Activated T-cell treated with anti-CD3 and anti-CD28 coated beads, Interleukin-2, amount 50 U/mL, for 48 hours (primary cell): ENCODE measurements at regions not wholly inside any gene's neighbourhood (a gene's known extent, or its start where the extent isn't known, plus 50 kb on each side); places are given as distances from the start of the nearest gene placed in this dataset.
"Not testable (repeated sequence)": the region's sequence is repeated elsewhere in the genome, so short reads cannot be mapped to it uniquely, and the experiment has no call there.

Experiments used
- DNase-seq, 2 experiments: peaks; one replicate each; pipeline ENCODE4 v3.0.0-alpha.2; 2020

DNA sequence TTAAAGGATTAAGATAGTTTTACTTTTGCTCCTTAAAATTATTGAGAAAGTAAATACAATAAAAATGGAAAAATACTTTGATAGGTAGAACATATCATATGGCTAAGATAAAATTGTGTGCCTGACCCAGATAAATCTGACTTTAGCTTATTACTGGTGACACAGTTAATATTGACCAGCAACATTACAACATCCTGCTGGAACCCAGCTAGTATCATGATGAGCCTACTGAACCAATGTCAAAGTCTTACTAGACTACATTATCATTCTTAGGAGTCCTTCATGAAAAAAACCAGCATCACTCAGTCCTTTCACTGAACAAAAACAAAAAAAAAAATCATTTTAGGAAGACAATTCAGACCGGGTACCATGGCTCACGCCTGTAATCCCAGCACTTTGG, 164.8 kb upstream of the CDK1 start:
- no peak for DNase-seq

- DNase-seq, result peak; percentile 48 to 53
Observed at GRCh38 chr10:60611291-60611747, 167.0 kb upstream of the CDK1 start.

DNA sequence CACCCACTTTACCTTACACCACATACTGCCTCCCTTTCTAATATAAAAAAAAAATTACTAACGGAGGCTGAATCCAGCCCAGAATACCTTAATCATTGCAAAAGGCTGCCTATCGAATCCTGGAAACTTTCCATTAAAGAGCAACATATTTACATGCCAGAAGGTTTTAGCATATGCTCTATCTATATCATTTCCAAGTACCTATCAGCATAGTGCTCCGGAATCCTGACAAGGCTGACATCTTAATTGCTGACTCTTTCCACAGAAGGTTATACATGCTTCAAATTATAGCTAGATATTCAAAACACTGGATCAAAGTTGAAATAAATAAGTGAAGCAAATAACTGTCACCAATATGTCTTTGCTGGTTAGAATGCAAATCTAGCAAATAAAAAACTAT, 170.9 kb upstream of the CDK1 start:
- DNase-seq, result no peak

DNA sequence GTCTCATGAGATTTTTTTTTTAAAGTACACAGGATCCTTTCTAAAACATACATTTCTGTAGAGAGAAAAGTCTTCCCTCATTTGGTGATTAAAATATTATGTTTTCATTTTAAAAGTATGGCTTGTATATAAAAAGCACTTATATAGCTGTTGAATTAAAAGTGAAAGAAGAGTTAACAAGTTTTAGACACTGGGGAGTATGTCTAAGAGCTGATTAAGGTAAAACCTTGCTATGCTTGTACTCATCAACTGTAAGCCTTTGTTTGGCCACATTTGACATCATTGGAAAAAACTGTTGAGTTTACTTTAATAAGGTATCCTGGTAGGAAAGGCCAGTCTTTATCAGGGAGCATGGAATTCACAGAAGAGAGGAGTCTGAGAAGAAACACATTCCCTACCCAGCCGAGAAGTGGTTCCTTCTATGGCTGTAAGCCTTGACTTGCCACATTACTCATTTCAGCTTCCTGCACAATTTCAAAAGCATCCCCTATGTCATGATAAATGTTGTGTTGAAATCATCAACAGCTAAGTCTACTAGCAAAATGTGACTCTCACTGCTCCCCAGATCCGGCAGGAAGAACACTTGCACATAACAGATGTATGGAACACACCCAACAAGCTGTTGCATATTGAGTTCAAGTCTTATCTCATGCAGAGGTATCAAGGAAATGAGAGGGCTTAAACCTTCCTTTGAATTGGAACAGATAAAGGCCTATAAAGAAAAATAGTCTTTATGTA, 171.8 kb upstream of the CDK1 start:
- DNase-seq, result no peak

- no peak for DNase-seq
Observed at GRCh38 chr10:60605476-60605875, 172.8 kb upstream of the CDK1 start.

DNA sequence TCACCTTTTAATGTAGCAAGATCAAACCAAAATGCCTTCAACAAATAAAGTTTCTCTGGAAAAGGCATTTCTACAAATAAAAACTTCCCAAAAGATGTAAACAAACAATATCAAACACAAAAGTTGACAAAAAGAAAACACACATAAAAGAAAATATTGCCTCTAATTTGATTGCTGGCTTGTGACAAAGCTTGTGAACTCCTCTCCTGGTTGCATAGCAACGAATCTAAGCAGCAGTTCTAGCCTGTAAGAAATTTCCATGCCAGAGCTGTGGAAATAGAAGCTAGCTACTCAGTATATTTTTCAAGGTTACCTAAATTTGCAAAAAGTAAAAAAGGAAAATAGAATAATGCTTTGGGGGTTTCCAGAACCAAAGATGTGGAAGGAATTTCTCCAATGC, 173.9 kb upstream of the CDK1 start:
- DNase-seq, result no peak

DNA sequence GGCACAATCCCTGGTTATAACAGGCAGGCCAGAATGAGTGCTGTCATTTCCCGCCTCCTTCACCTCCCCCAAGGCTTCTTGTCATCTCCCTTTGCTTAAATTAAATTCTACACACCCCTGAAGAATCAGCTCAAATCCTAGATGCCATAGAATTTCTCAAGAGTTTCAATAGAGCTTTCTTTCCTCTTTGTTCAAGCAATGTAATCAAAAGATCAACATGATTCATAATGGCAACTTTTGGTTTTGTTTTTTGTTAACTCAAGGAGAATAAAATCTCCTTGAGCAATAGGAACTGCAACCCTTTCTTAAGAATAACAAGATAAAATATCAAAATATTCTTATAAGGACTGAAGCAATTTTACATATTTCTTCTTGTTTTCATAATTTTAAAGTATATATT, 180.8 kb upstream of the CDK1 start:
- no peak for DNase-seq

GRCh38 chr10:60595852-60596251, 182.4 kb upstream of the CDK1 start:
- no peak for DNase-seq

DNA sequence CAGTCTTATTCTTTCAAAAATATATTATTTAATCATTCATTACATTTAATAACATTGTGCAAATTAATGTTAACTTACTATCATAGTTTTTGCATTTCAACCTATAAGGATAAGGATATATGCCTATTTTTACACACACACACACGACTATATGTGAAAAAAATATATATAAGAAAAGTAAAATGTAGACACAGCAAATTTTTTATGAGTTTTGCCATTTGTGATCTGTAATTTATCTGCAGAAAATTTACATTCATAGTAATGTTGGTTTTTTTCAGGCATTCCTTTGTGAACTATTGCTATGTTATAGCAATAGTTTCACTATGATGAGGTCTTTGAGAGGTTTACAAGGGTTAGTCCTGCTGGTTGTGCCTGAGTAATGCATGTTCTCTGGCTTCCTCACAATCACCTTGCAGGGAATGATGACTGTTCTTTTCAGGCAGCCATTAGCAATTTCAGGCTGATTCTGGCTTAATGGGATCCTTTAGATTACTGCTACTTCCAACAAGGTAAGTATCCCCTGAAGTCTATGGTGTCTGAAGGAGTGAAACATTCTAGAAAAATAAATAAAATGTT, 183.7 kb upstream of the CDK1 start:
- no peak for DNase-seq

DNA sequence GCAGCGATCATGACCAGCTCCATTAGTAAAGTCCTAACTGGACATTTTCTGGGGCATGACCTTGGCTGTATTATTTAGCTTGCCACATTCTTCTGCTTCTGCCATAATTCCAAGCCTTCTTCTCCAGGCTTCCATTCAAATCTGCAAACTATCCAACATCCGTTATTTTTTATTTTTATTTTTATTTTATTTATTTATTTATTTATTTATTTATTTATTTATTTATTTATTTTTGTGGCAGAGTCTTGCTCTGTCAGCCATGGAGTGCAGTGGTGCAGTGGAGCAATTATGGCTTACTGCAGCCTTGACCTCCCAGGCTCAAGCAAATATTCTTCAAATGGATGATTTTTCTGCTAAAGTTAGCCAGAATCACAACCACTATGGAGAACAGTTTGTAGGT, 187.2 kb upstream of the CDK1 start:
- DNase-seq, result no peak

DNA sequence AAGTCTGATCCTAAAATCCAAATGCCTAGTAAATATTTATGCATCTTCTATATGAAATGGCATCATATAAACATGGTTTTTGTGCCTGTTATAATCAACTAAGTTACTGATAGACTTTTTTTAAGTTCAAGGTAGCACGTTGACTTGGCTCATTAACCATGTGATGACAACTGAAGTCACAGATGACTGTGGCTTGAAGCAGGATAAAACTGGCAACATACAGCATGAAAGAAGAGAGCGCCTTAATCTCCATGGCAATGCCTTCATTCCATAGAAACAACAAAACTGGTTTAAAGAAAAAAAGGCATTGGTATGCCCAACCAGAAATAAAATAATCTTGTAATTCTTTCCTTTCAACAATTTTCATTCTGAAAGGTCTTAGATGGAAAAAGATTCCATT, 188.9 kb upstream of the CDK1 start:
- no peak for DNase-seq

DNA sequence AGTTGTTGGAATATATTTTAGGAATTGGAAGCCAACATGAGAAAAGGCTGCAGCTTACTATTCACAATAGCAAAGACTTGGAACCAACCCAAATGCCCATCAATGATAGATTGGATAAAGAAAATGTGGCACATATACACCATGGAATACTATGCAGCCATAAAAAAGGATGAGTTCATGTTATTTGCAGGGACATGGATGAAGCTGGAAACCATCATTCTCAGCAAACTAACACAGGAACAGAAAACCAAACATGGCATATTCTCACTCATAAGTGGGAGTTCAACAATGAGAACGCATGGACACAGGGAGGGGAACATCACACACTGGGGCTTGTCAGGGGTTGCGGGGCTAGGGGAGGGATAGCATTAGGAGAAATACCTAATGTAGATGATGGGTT, 192.1 kb upstream of the ANK3 start:
- not testable (repeated sequence) for DNase-seq

DNA sequence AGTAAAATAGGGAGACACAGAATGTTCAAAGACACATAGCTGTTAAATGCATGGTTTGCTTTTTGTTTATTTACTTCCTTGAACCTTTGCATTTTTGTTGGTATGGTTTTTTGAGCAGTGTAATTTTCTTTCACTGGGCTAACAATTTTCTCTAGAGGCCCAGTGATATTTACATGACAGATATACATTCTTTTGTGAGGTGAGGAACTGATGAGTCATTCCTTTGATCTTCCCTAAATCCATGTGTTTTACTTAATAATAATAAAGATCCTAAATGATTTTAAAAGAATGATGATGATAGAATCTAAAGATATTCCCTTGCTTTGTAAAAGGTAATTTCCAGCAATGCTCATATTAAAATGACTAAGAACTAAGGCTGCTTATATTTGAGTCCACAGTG, 188.5 kb upstream of the ANK3 start:
- no peak for DNase-seq

DNA sequence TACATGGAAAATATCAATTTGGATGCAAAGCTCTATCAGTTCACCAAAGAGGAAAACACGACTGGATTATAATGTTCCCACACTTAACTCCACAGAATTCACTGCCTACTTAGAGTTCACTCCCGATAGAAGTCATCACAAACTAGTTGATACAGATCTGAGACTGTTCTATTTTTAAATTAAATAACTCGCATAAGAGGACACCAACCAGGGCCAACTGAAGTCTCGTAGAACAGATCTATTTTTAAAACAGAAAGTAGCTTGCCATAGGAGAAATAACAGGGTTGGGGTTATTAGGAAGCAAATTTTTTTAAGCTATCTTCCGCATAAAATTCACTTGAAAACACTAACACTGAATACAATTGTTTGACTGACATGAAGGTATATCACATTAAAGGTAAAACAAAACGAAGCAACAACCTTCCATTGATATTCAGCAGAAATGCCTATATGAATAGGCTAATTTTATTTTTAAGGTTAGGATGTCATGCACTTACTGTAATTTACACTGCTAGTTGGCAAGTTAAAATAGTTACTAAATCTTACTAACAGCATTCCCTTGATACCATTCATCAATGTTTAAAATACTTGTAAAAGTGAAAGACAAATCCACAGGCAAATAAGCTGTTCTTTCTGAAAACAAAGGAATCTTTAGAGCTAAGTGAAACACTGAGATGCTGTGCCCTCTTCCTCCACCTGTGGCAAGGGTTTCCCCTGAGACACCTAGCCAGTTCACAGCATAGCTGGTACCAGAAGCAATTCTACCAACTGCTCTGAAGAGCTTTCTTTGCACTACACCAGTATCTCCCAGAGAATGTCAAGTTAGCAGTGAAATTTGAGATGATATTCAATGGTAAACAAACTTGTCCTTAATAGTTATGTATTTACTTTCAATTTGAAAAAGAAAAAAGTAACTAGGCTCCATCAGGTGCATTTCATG, 186.7 kb upstream of the ANK3 start:
- DNase-seq, result no peak

- DNase-seq, result no peak
Observed at GRCh38 chr10:60575105-60575504, 185.4 kb upstream of the ANK3 start.

GRCh38 chr10:60574388-60574787, 184.7 kb upstream of the ANK3 start:
- no peak for DNase-seq

GRCh38 chr10:60573336-60573735, 183.7 kb upstream of the ANK3 start:
- peak; percentile 82 to 84 for DNase-seq

DNA sequence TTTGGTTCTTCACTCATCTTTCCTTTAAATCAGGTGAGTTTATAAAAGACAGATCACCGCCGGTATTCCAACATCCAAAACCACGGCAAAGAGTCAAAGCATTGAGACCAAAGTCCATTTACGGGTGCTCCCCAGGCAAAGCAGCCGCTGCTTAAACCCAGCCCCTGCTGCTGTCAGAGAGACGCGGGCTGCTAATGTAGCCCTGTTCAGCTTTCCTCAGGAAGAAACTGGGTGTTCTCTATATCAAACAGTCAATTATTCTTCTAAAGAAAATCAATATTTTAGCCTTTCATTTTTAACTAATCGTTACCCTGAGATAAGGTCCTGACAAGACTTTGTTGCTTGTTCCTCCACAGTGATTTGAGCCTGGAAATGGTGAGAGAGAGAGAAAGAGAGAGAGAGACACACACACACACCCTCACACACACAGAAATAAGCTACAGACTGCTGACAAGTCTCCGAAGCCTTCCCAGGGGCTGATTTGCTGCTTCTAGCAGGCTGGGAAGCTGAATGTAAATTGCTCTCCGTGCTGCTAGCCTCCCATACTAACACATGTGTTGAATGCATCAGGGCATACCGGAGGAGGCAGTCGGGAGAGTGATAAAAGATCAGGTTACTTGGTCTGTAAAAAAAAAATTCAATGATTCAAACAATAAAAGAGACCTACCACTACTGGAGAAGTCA, 183.0 kb upstream of the ANK3 start:
- DNase-seq, result peak; percentile 62 to 64

- no peak for DNase-seq
Observed at GRCh38 chr10:60570896-60571295, 181.2 kb upstream of the ANK3 start.

- DNase-seq, result no peak
Observed at GRCh38 chr10:60570272-60570865, 180.7 kb upstream of the ANK3 start.

GRCh38 chr10:60569681-60570080, 180.0 kb upstream of the ANK3 start:
- no peak for DNase-seq

DNA sequence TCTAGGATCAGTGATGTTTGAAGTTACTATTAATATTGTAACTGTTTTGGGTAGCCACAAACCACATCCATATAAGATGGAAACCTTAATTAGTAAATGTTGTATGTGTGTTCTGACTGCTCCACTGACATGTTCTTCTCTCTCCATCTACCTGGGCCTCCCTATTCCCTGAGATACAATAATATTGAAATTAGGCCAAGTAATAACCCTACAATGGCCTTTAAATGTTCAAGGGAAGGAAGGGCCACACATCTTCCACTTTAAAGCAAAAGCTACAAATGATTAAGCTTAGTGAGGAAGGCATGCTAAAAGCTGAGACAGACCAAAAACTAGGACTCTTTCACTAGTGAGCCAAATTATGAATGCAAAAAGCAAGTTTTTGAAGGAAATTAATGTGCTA, 176.4 kb upstream of the ANK3 start:
- no peak for DNase-seq

GRCh38 chr10:60565492-60565891, 175.8 kb upstream of the ANK3 start:
- no peak for DNase-seq
